ENCODE measurements at regions not wholly inside any gene's neighbourhood (a gene's known extent, or its start where the extent isn't known, plus 50 kb on each side); places are given as distances from the start of the nearest gene placed in this dataset.

- TF ChIP-seq CTCF (IDR thresholded peaks at IDR 0.05) (no peak), POLR2A (IDR thresholded peaks at IDR 0.05; ENCODE audit: low read length) (no peak), MAX (IDR thresholded peaks at IDR 0.05) (no peak), CHD2 (IDR thresholded peaks at IDR 0.05; ENCODE audit: low read length, partially characterized antibody) (no peak), CEBPB (IDR thresholded peaks at IDR 0.05) (no peak), SMC3 (IDR thresholded peaks at IDR 0.05) (no peak), ZFP36 (IDR thresholded peaks at IDR 0.05; ENCODE audit: borderline replicate concordance, partially characterized antibody) (no peak), JUNB (IDR thresholded peaks at IDR 0.05) (no peak), EP300 (IDR thresholded peaks at IDR 0.05) (no peak), RAD21 (conservative IDR thresholded peaks at IDR 0.05 in 1 of 2, IDR thresholded peaks at IDR 0.05 in 1 of 2) (0 out of 5 replicates have a peak, but pooled peaks of 1 of the 2 experiments have one; percentile 7), EHMT2 (IDR thresholded peaks at IDR 0.05; ENCODE audit: low read depth) (no peak), RFX5 (IDR thresholded peaks at IDR 0.05) (no peak)
Observed at GRCh38 chr10:111856631-111857030, 326.9 kb downstream of the GPAM start.
